ENCODE measurements at regions not wholly inside any gene's neighbourhood (a gene's known extent, or its start where the extent isn't known, plus 50 kb on each side); places are given as distances from the start of the nearest gene placed in this dataset.

GRCh38 chr3:148400754-148401153 is 296.9 kb upstream of the AGTR1 start:
- 78 to 80% methylated on average over 1 of the region's 1 CpG for WGBS, 2 experiments (ENCODE audit: insufficient coverage in 2 of 2)
- Histone ChIP-seq H3K27ac (ENCODE audit: low read depth, low read length, severe bottlenecking) (no peak overlapping the region), H3K36me3 (ENCODE audit: control insufficient read depth, insufficient read depth, low read length) (no peaks in the 10 kb centered on the region), H3K4me1 (ENCODE audit: control insufficient read depth, insufficient read depth, low read length, poor library complexity, severe bottlenecking) (no peaks in the 10 kb centered on the region), H3K4me3 (ENCODE audit: extremely low read depth, insufficient read depth, low read length, poor library complexity, severe bottlenecking) (no peak overlapping the region), H3K9me3 (ENCODE audit: control insufficient read depth, low read length) (no peaks in the 10 kb centered on the region)

- Histone ChIP-seq H3K9me3 (ENCODE audit: control insufficient read depth, low read length) (peaks cover 5% of the 10 kb centered on the region), H3K4me3 (ENCODE audit: extremely low read depth, insufficient read depth, low read length, poor library complexity, severe bottlenecking) (no peak overlapping the region), H3K36me3 (ENCODE audit: control insufficient read depth, insufficient read depth, low read length) (no peaks in the 10 kb centered on the region), H3K27ac (ENCODE audit: low read depth, low read length, severe bottlenecking) (no peak overlapping the region), H3K4me1 (ENCODE audit: control insufficient read depth, insufficient read depth, low read length, poor library complexity, severe bottlenecking) (no peaks in the 10 kb centered on the region)
- WGBS, 2 experiments (ENCODE audit: insufficient coverage in 2 of 2) = 100% methylated on average over 2 of the region's 3 CpGs
Observed at GRCh38 chr3:148408667-148409066, 289.0 kb upstream of the AGTR1 start.

GRCh38 chr3:148420242-148420641 is 277.5 kb upstream of the AGTR1 start:
- 87 to 92% methylated on average over 6 of the region's 6 CpGs for WGBS, 2 experiments (ENCODE audit: insufficient coverage in 2 of 2)
- H3K36me3 ChIP-seq (ENCODE audit: control insufficient read depth, insufficient read depth, low read length) = no peaks in the 10 kb centered on the region
- no peaks in the 10 kb centered on the region for H3K4me1 ChIP-seq (ENCODE audit: control insufficient read depth, insufficient read depth, low read length, poor library complexity, severe bottlenecking)
- H3K27ac ChIP-seq (ENCODE audit: low read depth, low read length, severe bottlenecking) = no peak overlapping the region
- H3K9me3 ChIP-seq (ENCODE audit: control insufficient read depth, low read length) = no peaks in the 10 kb centered on the region
- no peak overlapping the region for H3K4me3 ChIP-seq (ENCODE audit: extremely low read depth, insufficient read depth, low read length, poor library complexity, severe bottlenecking)

GRCh38 chr3:148428862-148429605 is 268.7 kb upstream of the AGTR1 start:
- H3K9me3 ChIP-seq (ENCODE audit: control insufficient read depth, low read length) = no peaks in the 10 kb centered on the region
- WGBS, 2 experiments (ENCODE audit: insufficient coverage in 2 of 2) = no CpG with 5 or more reads among the region's 3 CpGs
- no peak overlapping the region for H3K27ac ChIP-seq (ENCODE audit: low read depth, low read length, severe bottlenecking)
- H3K4me1 ChIP-seq (ENCODE audit: control insufficient read depth, insufficient read depth, low read length, poor library complexity, severe bottlenecking) = no peaks in the 10 kb centered on the region
- H3K4me3 ChIP-seq (ENCODE audit: extremely low read depth, insufficient read depth, low read length, poor library complexity, severe bottlenecking) = no peak overlapping the region
- H3K36me3 ChIP-seq (ENCODE audit: control insufficient read depth, insufficient read depth, low read length) = no peaks in the 10 kb centered on the region

GRCh38 chr3:148433665-148434064 is 264.0 kb upstream of the AGTR1 start:
- WGBS, 2 experiments (ENCODE audit: insufficient coverage in 2 of 2) = 57 to 85% methylated on average over 1 to 2 of the region's 2 CpGs
- Histone ChIP-seq H3K4me1 (ENCODE audit: control insufficient read depth, insufficient read depth, low read length, poor library complexity, severe bottlenecking) (no peaks in the 10 kb centered on the region), H3K4me3 (ENCODE audit: extremely low read depth, insufficient read depth, low read length, poor library complexity, severe bottlenecking) (no peak overlapping the region), H3K9me3 (ENCODE audit: control insufficient read depth, low read length) (no peaks in the 10 kb centered on the region), H3K36me3 (ENCODE audit: control insufficient read depth, insufficient read depth, low read length) (no peaks in the 10 kb centered on the region), H3K27ac (ENCODE audit: low read depth, low read length, severe bottlenecking) (no peak overlapping the region)

- Histone ChIP-seq H3K4me3 (ENCODE audit: extremely low read depth, insufficient read depth, low read length, poor library complexity, severe bottlenecking) (no peak overlapping the region), H3K4me1 (ENCODE audit: control insufficient read depth, insufficient read depth, low read length, poor library complexity, severe bottlenecking) (no peaks in the 10 kb centered on the region), H3K36me3 (ENCODE audit: control insufficient read depth, insufficient read depth, low read length) (no peaks in the 10 kb centered on the region), H3K27ac (ENCODE audit: low read depth, low read length, severe bottlenecking) (no peak overlapping the region), H3K9me3 (ENCODE audit: control insufficient read depth, low read length) (no peaks in the 10 kb centered on the region)
Observed at GRCh38 chr3:148435534-148435933, 262.2 kb upstream of the AGTR1 start.

- WGBS, 2 experiments (ENCODE audit: insufficient coverage in 2 of 2) = 92% methylated on average over 1 to 3 of the region's 3 CpGs
- Histone ChIP-seq H3K9me3 (ENCODE audit: control insufficient read depth, low read length) (no peaks in the 10 kb centered on the region), H3K36me3 (ENCODE audit: control insufficient read depth, insufficient read depth, low read length) (no peaks in the 10 kb centered on the region), H3K4me3 (ENCODE audit: extremely low read depth, insufficient read depth, low read length, poor library complexity, severe bottlenecking) (no peak overlapping the region), H3K27ac (ENCODE audit: low read depth, low read length, severe bottlenecking) (no peak overlapping the region), H3K4me1 (ENCODE audit: control insufficient read depth, insufficient read depth, low read length, poor library complexity, severe bottlenecking) (no peaks in the 10 kb centered on the region)
Observed at GRCh38 chr3:148439254-148439822, 258.4 kb upstream of the AGTR1 start.

- no peak overlapping the region for H3K27ac ChIP-seq (ENCODE audit: low read depth, low read length, severe bottlenecking)
- H3K4me3 ChIP-seq (ENCODE audit: extremely low read depth, insufficient read depth, low read length, poor library complexity, severe bottlenecking) = no peak overlapping the region
- no peaks in the 10 kb centered on the region for H3K9me3 ChIP-seq (ENCODE audit: control insufficient read depth, low read length)
- H3K4me1 ChIP-seq (ENCODE audit: control insufficient read depth, insufficient read depth, low read length, poor library complexity, severe bottlenecking) = no peaks in the 10 kb centered on the region
- 80% methylated on average over 1 of the region's 1 CpG; no CpG with 5 or more reads in 1 of the 2 experiments for WGBS, 2 experiments (ENCODE audit: insufficient coverage in 2 of 2)
- no peaks in the 10 kb centered on the region for H3K36me3 ChIP-seq (ENCODE audit: control insufficient read depth, insufficient read depth, low read length)
Observed at GRCh38 chr3:148441191-148441590, 256.5 kb upstream of the AGTR1 start.

GRCh38 chr3:148450819-148451218 is 246.9 kb upstream of the AGTR1 start:
- no peak overlapping the region for H3K27ac ChIP-seq (ENCODE audit: low read depth, low read length, severe bottlenecking)

GRCh38 chr3:148451969-148452368 is 245.7 kb upstream of the AGTR1 start:
- Histone ChIP-seq H3K36me3 (ENCODE audit: control insufficient read depth, insufficient read depth, low read length) (no peaks in the 10 kb centered on the region), H3K27ac (ENCODE audit: low read depth, low read length, severe bottlenecking) (no peak overlapping the region), H3K4me1 (ENCODE audit: control insufficient read depth, insufficient read depth, low read length, poor library complexity, severe bottlenecking) (no peaks in the 10 kb centered on the region), H3K4me3 (ENCODE audit: extremely low read depth, insufficient read depth, low read length, poor library complexity, severe bottlenecking) (no peak overlapping the region), H3K9me3 (ENCODE audit: control insufficient read depth, low read length) (no peaks in the 10 kb centered on the region)

More at GRCh38 chr3:148450819-148451218, 246.9 kb upstream of the AGTR1 start:
- Histone ChIP-seq H3K9me3 (ENCODE audit: control insufficient read depth, low read length) (no peaks in the 10 kb centered on the region), H3K4me1 (ENCODE audit: control insufficient read depth, insufficient read depth, low read length, poor library complexity, severe bottlenecking) (no peaks in the 10 kb centered on the region), H3K36me3 (ENCODE audit: control insufficient read depth, insufficient read depth, low read length) (no peaks in the 10 kb centered on the region), H3K4me3 (ENCODE audit: extremely low read depth, insufficient read depth, low read length, poor library complexity, severe bottlenecking) (no peak overlapping the region)
- WGBS, 2 experiments (ENCODE audit: insufficient coverage in 2 of 2) = 58 to 90% methylated on average over 2 to 3 of the region's 5 CpGs

- Histone ChIP-seq H3K4me1 (ENCODE audit: control insufficient read depth, insufficient read depth, low read length, poor library complexity, severe bottlenecking) (no peaks in the 10 kb centered on the region), H3K4me3 (ENCODE audit: extremely low read depth, insufficient read depth, low read length, poor library complexity, severe bottlenecking) (no peak overlapping the region), H3K36me3 (ENCODE audit: control insufficient read depth, insufficient read depth, low read length) (no peaks in the 10 kb centered on the region), H3K9me3 (ENCODE audit: control insufficient read depth, low read length) (no peaks in the 10 kb centered on the region), H3K27ac (ENCODE audit: low read depth, low read length, severe bottlenecking) (no peak overlapping the region)
- 100% methylated on average over 1 to 2 of the region's 3 CpGs for WGBS, 2 experiments (ENCODE audit: insufficient coverage in 2 of 2)
Observed at GRCh38 chr3:148453781-148454191, 243.9 kb upstream of the AGTR1 start.

Data from mesodermal cell (in vitro differentiated cells).